Lung (tissue), 11 donors: ENCODE measurements at regions not wholly inside any gene's neighbourhood (a gene's known extent, or its start where the extent isn't known, plus 50 kb on each side); places are given as distances from the start of the nearest gene placed in this dataset.

Source experiments
- ATAC-seq: fragments of 200-7000 bp; cut with Tn5 transposase; one replicate; pipeline ENCODE4 v1.9.1; 2020; ENCODE audit warnings: moderate number of reproducible peaks; ENCODE audit not compliant: insufficient read depth, low FRiP score
- DNase-seq, 3 donors: peaks; one replicate each; pipeline ENCODE4 v3.0.0-alpha.2; 2013 to 2017
- H3K27ac ChIP-seq, 2 donors: one replicate each; pipeline ENCODE4 v1.5.1; 2013; ENCODE audit warnings: mild to moderate bottlenecking in 2 of 2, moderate library complexity in 2 of 2, control low read depth in 1 of 2, inconsistent platforms in 1 of 2, low read depth in 1 of 2, low read length in 1 of 2
- H3K27me3 ChIP-seq, 3 donors: one replicate each; pipeline ENCODE4 v1.5.1; 2013; ENCODE audit warnings: low read length in 2 of 3; ENCODE audit not compliant: control insufficient read depth in 3 of 3, insufficient read depth in 3 of 3
- H3K36me3 ChIP-seq, 4 donors: one replicate each; pipeline ENCODE4 v1.5.1; 2013; ENCODE audit warnings: low read length in 4 of 4, mild to moderate bottlenecking in 1 of 4, moderate library complexity in 1 of 4; ENCODE audit not compliant: control insufficient read depth in 4 of 4, insufficient read depth in 4 of 4
- H3K4me1 ChIP-seq, 5 donors: one replicate each; pipeline ENCODE4 v1.5.1; 2013; ENCODE audit warnings: low read length in 5 of 5, mild to moderate bottlenecking in 2 of 5, moderate library complexity in 1 of 5; ENCODE audit not compliant: control insufficient read depth in 5 of 5, insufficient read depth in 5 of 5
- H3K4me3 ChIP-seq: one replicate; pipeline ENCODE4 v1.5.1; 2013; ENCODE audit warnings: mild to moderate bottlenecking, control low read depth, moderate library complexity
- H3K9ac ChIP-seq, 2 donors: one replicate each; pipeline ENCODE4 v1.5.1; 2013; ENCODE audit warnings: low read length in 2 of 2, control low read depth in 1 of 2; ENCODE audit not compliant: insufficient read depth in 1 of 2
- H3K9me3 ChIP-seq, 4 donors: one replicate each; pipeline ENCODE4 v1.5.1; 2013; ENCODE audit warnings: low read length in 3 of 4, mild to moderate bottlenecking in 1 of 4, moderate library complexity in 1 of 4; ENCODE audit not compliant: control insufficient read depth in 4 of 4, insufficient read depth in 3 of 4
- CTCF ChIP-seq: IDR thresholded peaks from 2 replicates; pipeline ENCODE4 v1.5.1; 2012; ENCODE audit warnings: mild to moderate bottlenecking; ENCODE audit errors: control extremely low read depth, extremely low read depth
- WGBS, 2 donors: extraction: QIAGEN DNeasy Blood & Tissue Kit; methylation state at CpG; one replicate each; pipeline ENCODE4 v1.1.7; 2013; 5-methylcytosine and 5-hydroxymethylcytosine counted together
- donor health status: control.
- donor health status: control.
- donor health status: Bipolar disorder and iron deficiency.
- donor health status: healthy.
- donor health status: DM: yes; HTN: yes; CAD: no.

- Histone ChIP-seq H3K9me3 (peaks cover 0 to 4% (median 0%) of the 10 kb centered on the region in 4 donors), H3K4me3 (no peak overlapping the region), H3K9ac (no peak overlapping the region), H3K27ac (no peak overlapping the region), H3K36me3 (no peaks in the 10 kb centered on the region), H3K27me3 (no peaks in the 10 kb centered on the region), H3K4me1 (peaks cover 0 to 10% (median 0%) of the 10 kb centered on the region in 5 donors)
- ATAC-seq (peak; percentile 13), DNase-seq (peak; percentile 34 to 43 (median 37))
- no peak for TF ChIP-seq CTCF
- 45 to 54% methylated on average over 5 of the region's 5 CpGs for WGBS, 2 donors
Observed at GRCh38 chr2:129253461-129253812, 726.0 kb upstream of the RAB6C start.

- H3K27ac ChIP-seq, result no peak overlapping the region
- no peak overlapping the region for H3K4me3 ChIP-seq
- H3K4me1 ChIP-seq, result peaks cover 0 to 10% (median 0%) of the 10 kb centered on the region in 5 donors
- WGBS, 2 donors, result 87 to 95% methylated on average over 5 of the region's 5 CpGs
- no peak for TF ChIP-seq CTCF
- H3K27me3 ChIP-seq, result no peaks in the 10 kb centered on the region
- H3K9me3 ChIP-seq, result peaks cover 0 to 4% (median under 1%) of the 10 kb centered on the region in 4 donors
- no peak for DNase-seq
- no peak overlapping the region for H3K9ac ChIP-seq
- ATAC-seq, result no peak
- no peaks in the 10 kb centered on the region for H3K36me3 ChIP-seq
Observed at GRCh38 chr2:129254718-129255117, 724.7 kb upstream of the RAB6C start.

- no peaks in the 10 kb centered on the region for H3K27me3 ChIP-seq
- no peaks in the 10 kb centered on the region for H3K36me3 ChIP-seq
- DNase-seq, result no peak
- H3K4me1 ChIP-seq, result peaks cover 0 to 10% (median 0%) of the 10 kb centered on the region in 5 donors
- 85 to 89% methylated on average over 4 of the region's 4 CpGs for WGBS, 2 donors
- peaks cover 0 to 4% (median under 1%) of the 10 kb centered on the region in 4 donors for H3K9me3 ChIP-seq
- no peak for ATAC-seq
- no peak for TF ChIP-seq CTCF
- H3K27ac ChIP-seq, result no peak overlapping the region
- H3K4me3 ChIP-seq, result no peak overlapping the region
- no peak overlapping the region for H3K9ac ChIP-seq
Observed at GRCh38 chr2:129255610-129256313, 723.7 kb upstream of the RAB6C start.
